Karpas-422 (cell line): ENCODE measurements at regions not wholly inside any gene's neighbourhood (a gene's known extent, or its start where the extent isn't known, plus 50 kb on each side); places are given as distances from the start of the nearest gene placed in this dataset.
"Not testable (repeated sequence)": the region's sequence is repeated elsewhere in the genome, so short reads cannot be mapped to it uniquely, and the experiment has no call there.

Experiments used
- DNase-seq: peaks from one replicate; pipeline ENCODE4 v3.0.0-alpha.2; 2015
- H2AFZ ChIP-seq: fragments of 200-600 bp; sonication (generic); 2 replicates; pipeline ENCODE4 v1.6.1; 2014; ENCODE audit warnings: antibody characterized with exemption, low read length, mixed read lengths
- H3K27ac ChIP-seq: fragments of 200-600 bp; sonication (generic); 2 replicates; pipeline ENCODE4 v1.5.1; 2014; ENCODE audit warnings: mild to moderate bottlenecking, low read length, moderate library complexity
- H3K27me3 ChIP-seq: fragments of 200-600 bp; sonication (generic); 2 replicates; pipeline ENCODE4 v1.6.1; 2014; ENCODE audit warnings: low read length, mixed read lengths
- H3K36me3 ChIP-seq: fragments of 200-600 bp; sonication (generic); 2 replicates; pipeline ENCODE4 v1.6.1; 2014; ENCODE audit warnings: low read length, mixed read lengths; ENCODE audit not compliant: insufficient read depth
- H3K4me1 ChIP-seq: fragments of 200-600 bp; sonication (generic); 2 replicates; pipeline ENCODE4 v1.6.1; 2014; ENCODE audit warnings: mild to moderate bottlenecking, low read length, mixed read lengths
- H3K4me2 ChIP-seq: fragments of 200-600 bp; sonication (generic); 2 replicates; pipeline ENCODE4 v1.6.1; 2014; ENCODE audit warnings: low read length, low read depth, mild to moderate bottlenecking; ENCODE audit not compliant: poor library complexity, severe bottlenecking
- H3K4me3 ChIP-seq: fragments of 200-600 bp; sonication (generic); 2 replicates; pipeline ENCODE4 v1.5.1; 2014; ENCODE audit warnings: mild to moderate bottlenecking, antibody characterized with exemption, low read length, mixed read lengths
- H3K79me2 ChIP-seq: fragments of 200-600 bp; sonication (generic); 2 replicates; pipeline ENCODE4 v1.6.1; 2014; ENCODE audit warnings: mild to moderate bottlenecking, low read length, mixed read lengths
- H3K9ac ChIP-seq: fragments of 200-600 bp; sonication (generic); 2 replicates; pipeline ENCODE4 v1.6.0; 2014; ENCODE audit warnings: low read length
- H3K9me2 ChIP-seq: fragments of 200-600 bp; sonication (generic), shearing (Covaris generic); replicated peaks from 2 replicates; pipeline ENCODE4 v1.6.0; 2014; ENCODE audit warnings: mild to moderate bottlenecking, low read length, moderate library complexity; ENCODE audit not compliant: insufficient read depth
- H3K9me3 ChIP-seq: fragments of 300-700, 200-600 bp; sonication (generic); 2 replicates; pipeline ENCODE4 v1.6.1; 2014; ENCODE audit warnings: low read length, mixed read lengths
- H4K20me1 ChIP-seq: fragments of 200-600 bp; sonication (generic); 2 replicates; pipeline ENCODE4 v1.6.1; 2014; ENCODE audit warnings: mild to moderate bottlenecking, antibody characterized with exemption, low read length, low read depth; ENCODE audit not compliant: insufficient read depth

- Histone ChIP-seq H3K9me2 (no peaks in the 10 kb centered on the region), H3K9ac (no peak overlapping the region), H3K4me2 (no peak overlapping the region), H3K4me3 (no peak overlapping the region), H3K36me3 (no peaks in the 10 kb centered on the region), H2AFZ (no peak overlapping the region), H3K79me2 (no peaks in the 10 kb centered on the region), H3K27me3 (no peaks in the 10 kb centered on the region), H3K9me3 (no peaks in the 10 kb centered on the region), H3K4me1 (no peaks in the 10 kb centered on the region), H4K20me1 (no peaks in the 10 kb centered on the region), H3K27ac (no peak overlapping the region)
- no peak for DNase-seq
These were observed 133.9 kb upstream of the TSPAN8 start for GRCh38 chr12:71291746-71292145.

DNA sequence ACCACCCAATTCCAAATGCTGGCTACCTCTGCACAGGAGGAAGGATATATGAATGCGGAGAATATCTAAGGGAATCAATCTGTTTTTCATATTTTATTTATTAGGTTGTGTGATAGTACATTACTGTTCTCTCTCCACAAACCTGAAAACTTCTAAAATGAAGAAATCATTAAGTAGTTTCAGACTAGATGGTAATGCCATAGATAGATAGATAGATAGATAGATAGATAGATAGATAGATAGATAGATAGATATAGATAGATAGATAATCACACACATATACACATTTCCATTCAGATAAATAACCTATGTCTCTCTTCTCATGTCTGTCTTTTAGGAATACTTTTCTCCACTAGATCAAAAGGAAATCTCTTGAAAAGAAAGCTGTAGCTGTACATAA lies 126.1 kb upstream of the TSPAN8 start:
- Histone ChIP-seq H3K79me2 (no peaks in the 10 kb centered on the region), H3K27me3 (no peaks in the 10 kb centered on the region), H2AFZ (no peak overlapping the region), H3K9me2 (no peaks in the 10 kb centered on the region), H4K20me1 (no peaks in the 10 kb centered on the region), H3K9ac (no peak overlapping the region), H3K27ac (no peak overlapping the region), H3K4me2 (no peak overlapping the region), H3K36me3 (no peaks in the 10 kb centered on the region), H3K4me3 (no peak overlapping the region), H3K4me1 (peaks cover 11% of the 10 kb centered on the region), H3K9me3 (no peaks in the 10 kb centered on the region)
- DNase-seq = no peak

GRCh38 chr12:71282925-71283324 lies 125.1 kb upstream of the TSPAN8 start:
- Histone ChIP-seq H3K9ac (no peak overlapping the region), H3K79me2 (no peaks in the 10 kb centered on the region)
- DNase-seq = no peak

DNA sequence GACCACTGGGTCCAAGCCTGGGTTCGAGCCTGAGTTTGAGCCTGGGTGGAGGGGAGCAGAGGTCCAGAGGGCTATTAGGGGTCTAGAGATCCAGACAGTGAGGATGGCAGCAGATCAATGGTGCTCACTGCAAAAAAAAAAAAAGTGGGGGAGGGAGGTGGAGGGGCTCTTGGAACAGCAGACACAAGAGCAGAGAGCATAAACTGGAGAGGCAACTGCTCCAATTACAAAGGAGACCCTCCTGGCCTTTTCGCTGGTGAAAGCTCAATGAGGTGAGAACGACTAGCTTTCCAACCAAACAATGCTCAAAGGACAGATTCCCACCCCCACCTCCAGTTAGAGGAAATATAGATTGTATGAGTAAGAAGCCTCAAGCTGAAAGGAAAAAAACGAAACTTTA lies 124.2 kb upstream of the TSPAN8 start:
- Histone ChIP-seq H3K4me3 (no peak overlapping the region), H3K36me3 (no peaks in the 10 kb centered on the region), H3K9me2 (no peaks in the 10 kb centered on the region), H3K27ac (no peak overlapping the region), H3K27me3 (no peaks in the 10 kb centered on the region), H2AFZ (no peak overlapping the region), H4K20me1 (no peaks in the 10 kb centered on the region), H3K4me2 (no peak overlapping the region), H3K9ac (no peak overlapping the region), H3K9me3 (no peaks in the 10 kb centered on the region), H3K4me1 (peaks cover 11% of the 10 kb centered on the region), H3K79me2 (no peaks in the 10 kb centered on the region)
- no peak for DNase-seq

More at GRCh38 chr12:71282925-71283324, 125.1 kb upstream of the TSPAN8 start:
- Histone ChIP-seq H3K27me3 (no peaks in the 10 kb centered on the region), H4K20me1 (no peaks in the 10 kb centered on the region), H3K36me3 (no peaks in the 10 kb centered on the region), H3K4me3 (no peak overlapping the region), H3K4me1 (peaks cover 11% of the 10 kb centered on the region), H3K4me2 (no peak overlapping the region), H3K9me3 (no peaks in the 10 kb centered on the region), H3K27ac (no peak overlapping the region), H2AFZ (no peak overlapping the region), H3K9me2 (no peaks in the 10 kb centered on the region)

GRCh38 chr12:71281425-71281824 lies 123.6 kb upstream of the TSPAN8 start:
- H3K79me2 ChIP-seq = no peaks in the 10 kb centered on the region
- no peaks in the 10 kb centered on the region for H3K36me3 ChIP-seq
- no peaks in the 10 kb centered on the region for H3K9me2 ChIP-seq
- H3K9ac ChIP-seq = no peak overlapping the region
- no peaks in the 10 kb centered on the region for H4K20me1 ChIP-seq
- H3K27me3 ChIP-seq = no peaks in the 10 kb centered on the region; the same call in 1 of the 2 replicates
- H3K27ac ChIP-seq = no peak overlapping the region
- H3K9me3 ChIP-seq = no peaks in the 10 kb centered on the region
- no peak overlapping the region for H3K4me3 ChIP-seq
- peaks cover 11% of the 10 kb centered on the region for H3K4me1 ChIP-seq
- H2AFZ ChIP-seq = no peak overlapping the region
- peak overlapping the region; percentile 42 for H3K4me2 ChIP-seq
- no peak for DNase-seq

- Histone ChIP-seq H4K20me1 (no peaks in the 10 kb centered on the region), H2AFZ (no peak overlapping the region), H3K9me2 (no peaks in the 10 kb centered on the region), H3K4me2 (no peak overlapping the region), H3K36me3 (no peaks in the 10 kb centered on the region), H3K79me2 (no peaks in the 10 kb centered on the region), H3K4me3 (no peak overlapping the region), H3K27ac (no peak overlapping the region), H3K9me3 (no peaks in the 10 kb centered on the region), H3K4me1 (peaks cover 11% of the 10 kb centered on the region), H3K27me3 (no peaks in the 10 kb centered on the region; the same call in 1 of the 2 replicates), H3K9ac (no peak overlapping the region)
- no peak for DNase-seq
These were observed 120.1 kb upstream of the TSPAN8 start for GRCh38 chr12:71277866-71278265.

DNA sequence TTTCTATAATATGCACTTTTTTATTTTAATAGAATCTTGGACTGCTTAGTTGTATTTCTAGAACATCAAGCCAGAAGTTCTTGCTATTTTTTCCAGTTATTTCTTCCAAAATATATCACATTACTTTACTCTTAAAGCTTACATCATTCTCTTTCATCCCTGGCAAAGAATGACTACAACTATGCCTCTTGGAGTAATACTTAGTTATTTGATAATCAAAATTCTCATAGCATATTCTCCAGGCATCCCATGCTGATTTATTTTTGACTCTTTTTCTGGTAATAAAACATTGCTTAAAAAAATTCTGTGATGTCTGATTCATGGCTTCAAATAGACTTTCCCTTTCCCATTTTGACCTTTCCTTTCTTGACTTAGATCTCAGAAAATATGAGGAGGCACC lies 118.7 kb upstream of the TSPAN8 start:
- no peak overlapping the region for H2AFZ ChIP-seq
- H3K79me2 ChIP-seq = no peaks in the 10 kb centered on the region
- no peak overlapping the region for H3K9ac ChIP-seq
- H3K9me2 ChIP-seq = no peaks in the 10 kb centered on the region
- no peaks in the 10 kb centered on the region for H3K9me3 ChIP-seq
- no peak for DNase-seq
- no peaks in the 10 kb centered on the region; the same call in 1 of the 2 replicates for H3K27me3 ChIP-seq
- peaks cover 9% of the 10 kb centered on the region for H3K4me1 ChIP-seq
- no peaks in the 10 kb centered on the region for H4K20me1 ChIP-seq
- no peaks in the 10 kb centered on the region for H3K36me3 ChIP-seq
- no peak overlapping the region for H3K4me3 ChIP-seq
- H3K4me2 ChIP-seq = no peak overlapping the region
- H3K27ac ChIP-seq = no peak overlapping the region

DNA sequence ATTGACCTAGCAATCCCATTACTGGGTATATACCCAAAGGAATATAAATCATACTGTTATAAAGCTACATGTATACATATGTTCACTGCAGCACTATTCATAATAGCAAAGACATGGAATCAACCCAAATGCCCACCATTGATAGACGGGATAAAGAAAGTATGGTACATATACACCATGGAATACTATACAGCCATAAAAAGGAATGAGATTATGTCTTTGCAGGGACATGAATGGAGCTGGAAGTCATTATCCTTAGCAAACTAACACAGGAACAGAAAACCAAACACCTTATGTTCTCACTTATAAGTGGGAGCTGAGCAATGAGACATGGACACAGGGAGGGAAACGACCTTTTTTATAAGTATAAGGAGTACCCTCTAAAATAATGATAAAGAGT lies 113.0 kb upstream of the TSPAN8 start:
- H3K9ac ChIP-seq, H3K79me2 ChIP-seq, H3K4me2 ChIP-seq, H3K36me3 ChIP-seq, H2AFZ ChIP-seq, H3K27ac ChIP-seq, H3K4me3 ChIP-seq, H3K4me1 ChIP-seq, H3K27me3 ChIP-seq, DNase-seq, H4K20me1 ChIP-seq, H3K9me3 ChIP-seq, H3K9me2 ChIP-seq: not testable (repeated sequence)

GRCh38 chr12:71270057-71270456 lies 112.3 kb upstream of the TSPAN8 start:
- Histone ChIP-seq H2AFZ (no peak overlapping the region), H3K27ac (no peak overlapping the region), H3K36me3 (no peaks in the 10 kb centered on the region), H3K9me2 (no peaks in the 10 kb centered on the region), H3K9me3 (no peaks in the 10 kb centered on the region), H3K4me3 (no peak overlapping the region), H4K20me1 (no peaks in the 10 kb centered on the region), H3K4me2 (no peak overlapping the region), H3K27me3 (no peaks in the 10 kb centered on the region), H3K79me2 (no peaks in the 10 kb centered on the region), H3K4me1 (no peaks in the 10 kb centered on the region), H3K9ac (no peak overlapping the region)
- DNase-seq = no peak
